Activated T-cell treated with anti-CD3 and anti-CD28 coated beads for 48 hours (primary cell): ENCODE measurements at regions not wholly inside any gene's neighbourhood (a gene's known extent, or its start where the extent isn't known, plus 50 kb on each side); places are given as distances from the start of the nearest gene placed in this dataset.
"Not testable (repeated sequence)": the region's sequence is repeated elsewhere in the genome, so short reads cannot be mapped to it uniquely, and the experiment has no call there.

Experiments
- DNase-seq: peaks from one replicate; pipeline ENCODE4 v3.0.0-alpha.2; 2020; ENCODE audit warnings: low read depth

- DNase-seq, result no peak
Observed at GRCh38 chr4:131721883-131722282, 1427.2 kb upstream of the PCDH10 start.

- DNase-seq, result not testable (repeated sequence)
Observed at GRCh38 chr4:131723069-131723468, 1426.0 kb upstream of the PCDH10 start.

- peak; percentile 34 for DNase-seq
Observed at GRCh38 chr4:131724847-131725246, 1424.2 kb upstream of the PCDH10 start.

- not testable (repeated sequence) for DNase-seq
Observed at GRCh38 chr4:131725521-131725920, 1423.6 kb upstream of the PCDH10 start.

GRCh38 chr4:131726940-131727339 is 1422.2 kb upstream of the PCDH10 start:
- DNase-seq, result not testable (repeated sequence)

GRCh38 chr4:131727418-131727817 is 1421.7 kb upstream of the PCDH10 start:
- DNase-seq, result not testable (repeated sequence)

GRCh38 chr4:131729205-131729604 is 1419.9 kb upstream of the PCDH10 start:
- DNase-seq, result not testable (repeated sequence)

- not testable (repeated sequence) for DNase-seq
Observed at GRCh38 chr4:131729716-131730398, 1419.2 kb upstream of the PCDH10 start.

- not testable (repeated sequence) for DNase-seq
Observed at GRCh38 chr4:131730574-131730973, 1418.5 kb upstream of the PCDH10 start.

- not testable (repeated sequence) for DNase-seq
Observed at GRCh38 chr4:131732034-131732630, 1417.0 kb upstream of the PCDH10 start.

- DNase-seq, result not testable (repeated sequence)
Observed at GRCh38 chr4:131734321-131734720, 1414.8 kb upstream of the PCDH10 start.

GRCh38 chr4:131734851-131735385 is 1414.2 kb upstream of the PCDH10 start:
- DNase-seq, result not testable (repeated sequence)

- DNase-seq, result not testable (repeated sequence)
Observed at GRCh38 chr4:131738991-131739390, 1410.1 kb upstream of the PCDH10 start.

GRCh38 chr4:131741836-131742235 is 1407.3 kb upstream of the PCDH10 start:
- not testable (repeated sequence) for DNase-seq

- DNase-seq, result not testable (repeated sequence)
Observed at GRCh38 chr4:131742536-131743205, 1406.4 kb upstream of the PCDH10 start.

GRCh38 chr4:131743348-131743747 is 1405.7 kb upstream of the PCDH10 start:
- DNase-seq, result not testable (repeated sequence)

- not testable (repeated sequence) for DNase-seq
Observed at GRCh38 chr4:131747203-131747602, 1401.9 kb upstream of the PCDH10 start.

- DNase-seq, result not testable (repeated sequence)
Observed at GRCh38 chr4:131749224-131749623, 1399.9 kb upstream of the PCDH10 start.

GRCh38 chr4:131750006-131750405 is 1399.1 kb upstream of the PCDH10 start:
- DNase-seq, result not testable (repeated sequence)

- not testable (repeated sequence) for DNase-seq
Observed at GRCh38 chr4:131750469-131750868, 1398.6 kb upstream of the PCDH10 start.

GRCh38 chr4:131762234-131762633 is 1386.9 kb upstream of the PCDH10 start:
- not testable (repeated sequence) for DNase-seq

GRCh38 chr4:131764730-131765129 is 1384.4 kb upstream of the PCDH10 start:
- no peak for DNase-seq

GRCh38 chr4:131774382-131774781 is 1374.7 kb upstream of the PCDH10 start:
- DNase-seq, result not testable (repeated sequence)
